ENCODE measurements at regions not wholly inside any gene's neighbourhood (a gene's known extent, or its start where the extent isn't known, plus 50 kb on each side); places are given as distances from the start of the nearest gene placed in this dataset.
"Not testable (repeated sequence)": the region's sequence is repeated elsewhere in the genome, so short reads cannot be mapped to it uniquely, and the experiment has no call there.

DNA sequence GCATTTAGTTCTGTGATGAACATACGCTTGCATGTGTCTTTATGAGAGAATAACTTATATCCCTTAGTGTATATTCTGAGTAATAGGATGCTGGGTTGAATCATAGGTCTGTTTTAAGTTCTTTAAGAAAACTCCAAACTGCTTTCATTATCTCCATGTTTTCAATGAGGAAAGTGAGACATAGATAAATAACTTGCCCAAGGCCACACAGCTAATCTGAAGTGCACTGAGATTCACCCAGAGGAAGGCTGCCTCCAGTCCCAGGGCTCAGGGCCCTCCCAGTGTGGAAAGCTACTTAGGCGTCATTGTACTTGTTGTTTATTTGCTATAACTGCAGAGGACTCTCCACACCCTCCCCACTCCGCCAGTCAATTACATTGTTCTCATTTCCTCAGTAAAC, 126.7 kb downstream of the INHBA start:
- no peak for DNase-seq

DNA sequence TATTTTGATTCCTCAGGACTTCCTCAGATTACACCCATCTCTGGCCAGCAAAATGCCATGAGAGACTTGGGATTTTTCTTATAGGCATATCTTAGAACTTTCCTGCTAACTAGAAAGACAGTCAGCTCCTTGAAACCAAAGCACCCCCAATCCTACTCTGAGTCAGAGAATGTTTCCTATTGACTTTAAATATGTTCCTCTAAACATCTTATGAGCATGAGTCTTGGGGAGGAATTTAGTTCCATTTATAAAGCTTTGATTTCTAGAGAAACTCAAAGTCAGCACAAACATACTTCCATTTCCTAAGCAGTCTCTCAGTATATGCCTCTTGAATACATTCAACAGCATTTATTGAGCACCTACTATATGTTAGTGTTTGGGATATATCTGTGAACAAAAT, 128.5 kb downstream of the INHBA start:
- DNase-seq: no peak

DNA sequence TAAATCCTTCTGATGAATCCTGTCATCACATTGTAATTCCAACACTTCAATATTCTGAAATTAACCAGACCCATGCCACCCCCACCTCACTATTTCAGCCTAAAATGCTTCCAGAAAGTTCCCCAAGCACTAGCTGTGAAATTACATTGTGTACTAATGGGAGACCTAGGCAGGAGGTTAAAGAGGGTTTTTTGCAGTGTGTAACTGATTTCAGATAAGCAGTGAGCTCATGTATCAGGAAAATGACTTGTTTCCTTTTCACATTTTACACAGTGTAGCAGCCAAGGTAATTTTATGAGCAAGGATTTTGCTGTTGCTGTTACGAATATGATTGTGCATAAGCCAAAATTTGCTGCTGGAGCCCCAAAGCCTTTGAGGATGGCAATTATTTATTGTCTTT, 129.0 kb downstream of the INHBA start:
- DNase-seq: no peak

DNA sequence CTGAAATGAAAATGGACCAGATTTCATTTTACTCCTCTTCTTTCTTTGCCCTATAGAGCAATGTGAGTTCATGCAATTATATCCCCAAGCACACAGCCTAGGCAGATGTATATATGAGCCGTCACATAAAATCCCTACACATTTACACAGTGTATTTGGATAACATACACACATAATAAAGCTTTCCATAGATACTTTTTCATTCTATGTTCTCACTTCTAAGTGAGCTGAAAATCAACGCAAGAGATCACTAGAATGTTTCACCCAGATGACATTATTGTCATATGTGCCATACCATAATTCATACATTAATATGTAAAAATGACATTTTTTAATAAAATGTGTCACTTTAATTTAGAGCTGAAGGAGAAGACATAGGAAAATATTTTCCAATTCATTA, 129.4 kb downstream of the INHBA start:
- no peak for DNase-seq

DNA sequence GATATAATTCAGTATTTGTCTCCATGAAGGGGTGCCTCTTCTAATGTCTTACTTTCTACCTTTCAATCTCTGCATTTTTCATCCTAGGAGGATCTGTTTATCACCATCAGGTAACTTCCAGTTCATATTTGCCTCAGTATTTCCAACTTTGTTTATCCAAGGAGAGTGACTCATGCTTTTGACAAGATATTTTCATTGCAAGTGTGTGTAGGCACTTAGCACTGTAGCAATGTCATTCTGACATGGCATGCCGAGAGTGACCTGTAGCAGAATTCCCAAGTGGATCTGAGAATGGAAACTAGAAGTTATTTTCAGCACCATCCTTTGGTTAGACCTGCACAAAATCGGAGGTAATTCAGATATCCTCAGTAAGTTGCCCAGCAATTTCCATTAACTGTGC, 129.9 kb downstream of the INHBA start:
- no peak for DNase-seq

DNA sequence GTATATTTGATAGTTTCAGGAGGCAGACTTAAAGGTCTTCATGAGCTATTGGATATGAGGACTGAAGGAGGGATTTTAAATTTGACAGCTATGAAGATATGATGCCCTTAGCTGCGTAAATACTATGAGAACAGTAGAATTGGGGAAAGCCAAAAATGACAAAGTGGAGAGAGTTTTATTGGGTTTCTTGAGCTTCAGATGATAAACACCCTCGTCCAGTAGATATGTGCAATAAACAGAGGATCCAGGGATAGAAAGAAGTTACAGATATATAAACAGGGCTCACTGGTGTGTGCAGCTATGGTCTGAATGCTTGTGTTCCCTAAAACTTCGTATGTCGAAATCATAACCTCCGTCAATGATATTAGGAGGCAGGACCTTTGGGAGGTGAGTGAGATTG, 131.3 kb downstream of the INHBA start:
- no peak for DNase-seq

DNA sequence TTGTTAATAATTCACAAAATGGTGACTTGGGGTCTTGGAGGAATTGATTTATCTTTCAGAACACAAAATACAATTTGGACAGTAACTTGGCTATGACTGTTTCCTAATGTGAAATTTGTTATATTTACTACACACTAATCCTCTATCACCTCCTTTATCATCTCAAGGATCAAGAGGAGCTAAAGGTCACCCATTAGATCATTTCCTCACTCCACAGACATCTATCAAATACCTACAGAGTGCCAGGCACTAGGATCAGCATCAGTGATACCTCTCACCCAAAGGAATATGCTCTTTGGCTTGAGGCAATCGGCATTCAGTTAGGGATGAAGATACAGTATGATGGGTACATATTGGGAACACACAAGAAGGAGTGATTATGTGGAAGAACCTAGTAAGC, 132.1 kb downstream of the INHBA start:
- no peak for DNase-seq

DNA sequence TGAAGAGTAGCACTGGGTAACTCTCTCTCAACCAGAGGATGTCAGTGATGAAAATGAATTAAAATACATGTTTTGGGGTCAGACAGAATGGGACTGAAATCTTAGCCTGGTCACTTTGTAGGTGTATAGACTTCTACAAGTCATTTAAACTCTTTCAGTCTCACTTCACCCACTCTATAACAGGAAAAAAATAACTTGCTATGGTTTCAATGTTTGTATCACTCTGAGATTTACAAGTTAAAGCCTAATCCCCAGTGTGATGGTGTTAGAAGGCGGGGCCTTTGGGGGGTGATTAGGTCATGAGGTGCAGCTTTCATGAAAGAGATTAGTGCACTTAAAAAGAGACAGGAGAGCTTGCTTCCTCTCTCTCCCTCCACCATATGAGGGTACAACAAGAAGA, 134.8 kb downstream of the INHBA start:
- no peak for DNase-seq

DNA sequence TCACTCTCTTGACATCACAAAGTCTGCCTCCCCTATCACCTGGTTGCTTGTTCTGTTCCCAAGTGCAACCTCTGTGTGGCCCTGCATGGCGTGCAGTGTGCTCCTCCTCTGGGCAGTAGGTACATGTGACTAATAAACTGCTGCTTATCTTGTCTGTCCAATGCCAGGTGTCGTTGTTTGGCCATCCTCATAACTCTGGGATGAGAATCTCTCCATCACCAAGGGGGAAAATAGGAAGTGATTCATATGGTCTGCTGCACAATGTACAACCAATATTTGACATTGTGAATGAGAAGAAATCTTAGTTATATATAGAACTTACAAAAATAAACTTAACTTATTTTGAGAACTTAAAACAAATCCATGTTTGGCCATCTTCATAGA, 135.2 kb downstream of the INHBA start:
- DNase-seq: no peak

DNA sequence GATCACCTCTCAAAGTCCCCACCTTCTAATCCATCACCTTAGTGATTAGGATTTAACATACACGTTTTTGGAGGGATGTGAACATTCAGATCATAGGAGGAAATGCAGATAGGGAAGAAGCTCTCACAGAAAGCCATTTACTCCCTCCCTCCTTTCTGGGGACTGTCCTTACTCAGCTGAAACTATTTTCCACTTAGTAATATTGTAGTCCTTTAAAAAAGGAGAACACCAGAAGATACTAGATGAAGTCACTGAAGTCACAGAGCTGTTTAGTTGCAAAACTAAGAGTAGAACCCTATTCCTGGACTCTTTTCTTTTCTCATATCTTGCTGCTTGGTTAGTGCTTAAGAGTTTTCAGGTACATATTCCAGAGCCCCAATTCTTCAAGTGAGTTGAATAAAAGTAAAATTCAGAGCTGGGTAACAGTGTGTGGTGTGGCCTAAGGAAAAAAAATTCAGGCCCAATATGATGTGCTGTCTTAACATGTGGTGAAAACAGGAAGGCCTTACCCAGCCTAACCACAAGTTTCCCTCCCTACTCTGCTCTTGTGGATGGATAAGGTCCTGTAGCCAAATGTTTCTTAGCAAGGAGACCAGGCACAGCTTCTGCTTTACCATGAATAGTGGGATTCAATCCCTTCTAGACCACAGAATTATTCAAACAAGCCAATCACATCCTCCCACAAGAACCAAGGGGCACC, 135.7 kb downstream of the INHBA start:
- DNase-seq: no peak

DNA sequence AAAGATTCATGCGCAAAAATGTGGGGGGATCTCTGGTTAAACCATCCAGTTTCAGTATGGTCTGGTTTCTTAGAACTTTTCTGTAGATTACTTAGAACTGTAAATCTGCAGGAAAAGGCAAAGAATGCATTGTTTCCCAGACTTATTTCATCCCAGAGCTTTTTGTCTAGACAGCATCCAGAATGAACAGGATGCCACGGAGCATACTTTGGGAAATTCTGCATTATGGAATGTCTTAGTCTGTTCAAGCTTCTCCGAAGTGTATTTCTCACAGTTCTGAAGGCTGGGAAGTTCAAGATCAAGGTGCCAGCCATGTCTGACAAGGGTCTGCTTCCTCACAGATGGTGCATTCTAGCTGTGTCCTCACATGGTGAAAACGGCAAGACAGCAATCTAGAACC, 136.3 kb downstream of the INHBA start:
- no peak for DNase-seq

DNA sequence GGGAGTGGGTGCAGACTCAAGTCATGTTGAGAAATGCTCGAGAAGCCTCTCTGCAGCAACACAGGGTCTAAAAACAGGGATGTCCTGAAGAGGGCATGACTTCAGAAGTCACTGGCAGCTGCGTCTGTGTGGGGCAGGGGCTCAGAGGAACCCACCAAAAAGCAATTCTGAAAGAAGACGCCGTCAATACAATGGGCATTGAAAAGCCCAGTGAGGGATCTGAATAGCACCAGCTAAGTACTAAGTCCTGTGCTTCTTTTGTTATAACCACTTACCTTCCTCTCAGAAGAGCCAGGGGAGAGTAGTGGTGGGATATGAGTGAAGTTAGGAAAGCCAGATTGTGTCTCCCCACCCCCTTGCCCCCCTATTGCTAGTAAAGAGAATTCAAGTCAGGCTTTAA, 137.2 kb downstream of the INHBA start:
- no peak for DNase-seq

DNA sequence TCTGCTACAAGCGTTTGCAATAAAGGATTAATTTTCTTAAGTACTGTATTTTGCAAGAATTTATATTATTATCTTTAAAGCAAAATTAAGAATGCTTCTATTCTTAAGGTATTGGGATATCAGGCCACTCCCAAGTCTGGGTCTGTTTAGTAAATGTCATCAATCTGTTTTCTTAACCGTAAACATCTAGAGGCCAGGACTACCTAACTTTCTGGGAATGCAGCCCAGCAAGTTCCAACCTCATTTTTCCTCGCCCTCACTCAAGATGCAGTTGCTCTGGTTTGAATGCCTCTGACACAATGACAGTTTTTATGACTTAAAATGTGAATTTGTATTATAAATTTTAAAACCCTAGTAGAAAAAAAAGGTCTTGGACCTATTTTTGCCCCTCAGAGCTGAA, 143.5 kb downstream of the INHBA start:
- no peak for DNase-seq

DNA sequence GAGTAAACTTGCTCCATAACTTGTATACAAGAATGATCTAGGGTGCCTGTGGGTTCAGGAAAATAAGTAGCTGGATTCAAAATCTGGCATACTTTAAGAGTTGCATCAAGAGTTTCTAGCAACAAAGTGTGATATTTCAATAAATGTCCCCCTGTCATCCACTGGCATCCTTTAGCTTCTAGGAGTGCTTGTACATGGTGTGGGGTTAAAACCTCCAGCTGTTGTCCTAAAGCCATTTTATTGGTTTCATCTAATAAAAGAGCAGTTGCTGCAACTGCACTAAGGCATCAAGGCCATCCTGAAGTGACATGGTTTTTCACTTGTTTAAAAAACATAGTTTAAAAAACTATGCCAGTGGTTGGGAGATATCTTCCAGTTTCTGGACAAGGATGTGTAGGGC, 148.4 kb downstream of the INHBA start:
- no peak for DNase-seq

DNA sequence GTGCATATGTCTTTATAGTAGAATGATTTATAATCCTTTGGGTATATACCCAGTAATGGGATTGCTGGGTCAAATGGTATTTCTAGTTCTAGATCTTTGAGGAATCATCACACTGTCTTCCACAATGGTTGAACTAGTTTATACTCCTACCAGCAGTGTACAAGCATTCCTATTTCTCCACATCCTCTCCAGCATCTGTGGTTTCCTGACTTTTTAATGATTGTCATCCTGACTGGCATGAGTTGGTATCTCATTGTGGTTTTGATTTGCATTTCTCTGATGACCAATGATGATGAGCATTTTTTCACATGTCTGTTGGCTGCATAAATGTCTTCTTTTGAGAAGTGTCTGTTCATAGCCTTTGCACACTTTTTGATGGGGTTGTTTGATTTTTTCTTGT, 152.8 kb downstream of the INHBA start:
- DNase-seq: not testable (repeated sequence)

DNA sequence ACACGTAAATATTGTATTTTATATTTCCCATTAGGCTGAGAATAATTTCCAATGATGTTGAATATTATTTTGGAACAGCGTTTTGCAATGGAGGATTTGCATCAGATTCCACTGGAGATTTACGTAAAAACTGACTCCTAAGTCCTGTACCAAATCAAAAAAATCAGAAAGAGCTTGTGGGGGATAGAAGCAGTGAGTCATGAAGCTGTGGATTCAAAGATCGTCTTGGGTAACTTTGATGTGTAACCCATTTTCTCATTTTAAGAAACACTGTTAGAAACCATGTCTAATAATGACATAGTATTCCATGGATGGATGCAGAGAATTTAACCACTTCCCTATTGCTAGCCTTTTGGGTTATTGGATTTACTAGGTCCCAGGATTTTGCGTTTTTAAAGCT, 158.6 kb downstream of the INHBA start:
- no peak for DNase-seq

DNA sequence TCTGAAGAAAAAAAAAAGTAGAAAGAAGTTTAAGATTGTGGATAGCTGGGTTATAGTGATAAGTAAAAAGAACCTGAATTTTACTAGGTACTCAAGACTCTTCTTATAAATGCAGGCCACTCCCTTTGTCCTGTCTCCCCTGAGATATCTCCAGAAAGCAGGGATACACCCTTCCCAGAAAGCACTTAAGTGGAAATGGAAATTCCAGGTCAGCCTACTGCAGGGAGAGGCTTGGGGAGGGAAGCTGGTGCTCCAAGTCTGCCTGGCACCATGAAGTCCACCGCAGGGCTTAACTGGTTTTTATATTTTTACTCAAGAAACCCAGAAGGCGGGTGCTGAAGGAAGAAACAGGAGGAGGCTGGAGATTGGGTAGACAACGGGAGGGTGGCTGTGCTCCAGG, 162.3 kb downstream of the INHBA start:
- DNase-seq: no peak

DNA sequence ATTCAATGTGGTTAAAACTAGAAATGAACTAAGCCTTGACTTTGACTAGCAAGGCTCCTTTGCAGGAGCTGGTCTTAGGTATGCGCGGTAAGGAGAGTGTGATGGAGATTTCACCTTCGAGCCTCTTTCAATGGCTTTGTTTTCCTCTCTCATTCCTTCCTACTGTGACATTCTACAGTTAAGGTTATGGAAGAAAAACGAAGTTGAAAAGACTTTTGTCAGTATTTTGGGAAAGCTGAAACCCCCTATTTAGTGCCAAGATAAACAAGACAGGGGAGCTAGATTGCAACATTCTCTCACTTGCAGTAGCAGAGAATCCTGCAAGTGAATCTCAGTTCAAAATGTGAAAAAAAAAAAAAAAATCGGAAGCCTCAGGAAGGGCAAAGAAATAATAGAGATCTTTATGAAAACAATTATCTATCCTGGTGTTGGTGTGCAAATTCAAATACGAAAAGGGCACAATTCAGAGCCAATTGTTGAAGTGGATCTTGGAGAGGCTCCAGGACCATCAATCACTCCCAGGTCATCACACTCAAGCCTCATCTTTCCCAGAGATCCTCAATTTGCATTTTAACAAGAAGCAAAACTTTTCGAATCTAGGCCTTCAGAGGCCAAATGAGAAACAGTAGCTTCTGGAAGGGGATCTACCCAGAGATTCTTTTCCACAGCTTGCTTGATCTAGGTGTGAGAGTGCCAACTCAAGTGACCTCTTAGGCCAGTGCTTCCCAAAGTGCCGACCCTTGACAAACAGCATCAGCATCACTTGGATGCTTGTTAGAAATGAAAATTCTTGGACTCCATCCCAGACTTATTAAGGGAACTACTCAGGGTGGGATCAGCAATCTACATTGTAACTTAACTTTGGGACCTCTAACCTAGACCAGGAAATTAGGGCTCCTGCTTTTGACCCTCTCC, 163.8 kb downstream of the INHBA start:
- DNase-seq: no peak

DNA sequence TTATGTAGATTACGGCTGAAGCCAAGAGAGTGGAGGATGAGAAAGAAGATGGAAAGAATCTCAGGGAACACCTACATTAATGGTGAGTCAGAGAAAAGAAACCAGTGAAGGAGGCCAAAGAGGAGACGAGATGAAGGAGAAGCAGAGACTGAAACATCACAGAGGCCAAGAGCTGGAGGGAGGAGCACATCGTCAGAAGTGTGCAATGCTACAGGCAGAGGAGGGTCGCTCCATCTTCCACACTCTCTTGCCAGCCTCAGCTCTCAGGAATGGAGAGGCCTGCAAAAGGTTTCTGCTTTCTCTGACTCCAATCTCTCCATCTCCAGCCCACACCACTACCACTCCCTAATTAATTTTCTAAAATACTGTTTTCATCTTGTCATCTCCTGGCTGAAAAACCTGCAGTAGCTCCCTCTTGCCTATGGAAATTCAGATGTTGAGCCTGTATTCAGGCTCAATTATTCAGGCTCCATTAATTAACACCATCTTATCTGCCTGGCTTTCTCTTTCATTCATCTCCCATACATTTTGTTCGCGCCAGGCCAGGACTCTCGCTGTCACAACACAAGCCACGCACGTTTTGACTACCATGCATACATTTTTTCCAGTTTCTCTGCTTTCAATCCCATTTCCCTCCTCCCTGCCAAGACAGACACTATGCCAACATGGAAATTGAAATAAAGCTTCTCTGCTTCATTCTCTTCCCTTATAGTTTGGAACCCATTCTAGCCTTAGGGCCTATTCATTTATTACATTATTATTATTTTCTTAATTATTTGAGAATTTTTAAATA, 165.8 kb downstream of the INHBA start:
- no peak for DNase-seq

DNA sequence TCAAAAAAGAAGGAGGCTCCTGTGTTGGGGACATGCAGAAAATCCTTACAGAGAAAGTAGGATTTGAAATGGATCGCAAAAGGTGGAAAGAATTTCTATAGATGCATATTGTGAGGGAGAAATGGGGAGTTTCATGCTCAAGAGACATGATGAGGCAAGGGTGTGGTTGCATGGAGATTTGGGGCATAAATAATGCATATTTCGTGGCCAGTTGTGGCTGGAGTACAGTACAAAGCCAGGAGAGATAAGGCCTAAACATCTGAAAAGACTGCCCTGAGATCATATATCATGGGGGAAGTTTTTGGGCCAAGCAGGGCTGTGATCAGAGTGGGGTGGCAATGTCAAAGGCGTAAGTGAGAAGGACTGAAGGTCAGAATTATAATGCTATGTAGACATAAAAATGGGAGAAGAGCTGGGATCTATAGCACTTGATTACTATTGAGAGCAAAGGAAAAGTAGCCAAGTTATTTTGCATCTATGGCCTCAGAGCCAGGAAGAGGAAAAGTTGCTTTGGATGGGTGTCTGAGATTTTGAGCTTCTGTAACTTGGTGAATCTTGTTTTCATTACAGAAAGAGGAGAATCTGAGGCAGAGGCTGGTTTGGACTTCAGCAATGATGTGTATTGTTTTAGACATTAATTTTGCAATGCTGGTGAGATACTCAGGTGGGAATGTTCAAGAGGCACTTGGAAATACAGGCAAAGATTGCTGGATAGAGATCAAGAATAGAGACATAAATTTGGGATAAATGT, 166.6 kb downstream of the INHBA start:
- no peak for DNase-seq

DNA sequence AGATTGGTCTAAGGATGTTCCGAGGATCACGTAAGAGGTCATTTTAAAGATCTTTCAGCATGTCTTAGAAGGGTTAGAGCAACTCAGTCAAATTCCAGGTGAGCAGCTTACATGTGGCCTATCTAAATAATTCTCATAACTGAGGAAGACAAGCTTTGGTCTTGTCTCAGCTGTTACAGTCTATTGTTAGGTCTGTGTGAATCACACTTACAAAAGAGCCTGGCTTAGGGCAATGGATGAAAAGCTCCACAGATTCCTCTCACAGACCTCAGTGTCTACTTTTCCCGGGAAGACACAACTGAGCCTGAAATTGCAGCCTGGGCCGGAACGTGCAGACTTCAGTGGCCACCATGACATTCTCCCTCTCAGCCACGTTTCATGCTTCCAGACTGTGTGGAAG, 173.1 kb downstream of the INHBA start:
- no peak for DNase-seq

DNA sequence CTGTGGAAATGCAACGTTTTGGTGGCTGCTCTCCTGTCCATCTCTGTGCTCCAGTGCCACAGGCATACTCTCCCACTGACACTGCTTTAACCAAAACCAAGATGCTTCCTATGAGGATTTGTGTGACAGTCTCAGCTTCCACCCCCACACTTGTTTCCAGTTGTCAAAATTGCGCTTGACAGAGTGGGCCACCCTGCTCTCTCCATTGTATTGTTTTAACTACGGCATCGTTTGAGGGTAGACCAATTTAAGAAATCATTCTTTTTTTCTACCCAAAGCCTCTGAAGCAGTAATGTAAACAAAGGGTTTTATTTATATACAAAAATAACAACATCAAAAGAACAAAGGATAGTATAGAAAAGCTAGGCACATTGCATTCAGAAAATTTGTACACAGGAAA, 178.0 kb downstream of the INHBA start:
- DNase-seq: no peak

DNA sequence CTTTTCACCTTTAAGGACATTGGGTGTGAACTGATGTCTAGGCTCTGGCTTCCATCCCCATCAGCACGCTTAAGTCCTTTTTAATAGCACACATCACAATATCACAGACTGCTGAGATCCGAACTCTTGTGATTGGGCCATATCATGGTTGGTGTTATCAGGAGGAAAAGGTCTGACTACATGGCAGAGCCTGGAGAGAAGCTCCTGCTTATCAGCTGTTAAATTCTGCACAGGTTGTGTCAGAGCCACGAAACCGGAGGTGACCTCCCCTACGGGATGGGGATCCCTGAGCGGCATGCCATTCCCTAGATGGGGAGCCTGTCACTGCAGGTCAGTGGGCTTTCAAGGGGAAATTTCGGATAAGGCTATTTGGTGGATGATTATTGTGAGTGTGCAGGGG, 182.4 kb downstream of the INHBA start:
- DNase-seq: no peak
